Mesodermal cell (in vitro differentiated cells): ENCODE measurements at regions not wholly inside any gene's neighbourhood (a gene's known extent, or its start where the extent isn't known, plus 50 kb on each side); places are given as distances from the start of the nearest gene placed in this dataset.
A peak's percentile ranks its signal among the peaks of the same experiment; 100 is the strongest.

Experiments used
- H3K27ac ChIP-seq: 2 replicates; pipeline ENCODE4 v1.7.0; 2013; ENCODE audit warnings: mild to moderate bottlenecking, low read depth, low read length, moderate library complexity; ENCODE audit not compliant: severe bottlenecking
- H3K36me3 ChIP-seq: 2 replicates; pipeline ENCODE4 v1.7.1; 2013; ENCODE audit warnings: mild to moderate bottlenecking, low read length, moderate library complexity; ENCODE audit not compliant: control insufficient read depth, insufficient read depth
- H3K4me1 ChIP-seq: one replicate; pipeline ENCODE4 v1.7.1; 2013; ENCODE audit warnings: mild to moderate bottlenecking, low read length; ENCODE audit not compliant: insufficient read depth, control insufficient read depth, poor library complexity, severe bottlenecking
- H3K4me3 ChIP-seq: 2 replicates; pipeline ENCODE4 v1.7.0; 2013; ENCODE audit warnings: low read length, control low read depth, mild to moderate bottlenecking; ENCODE audit not compliant: insufficient read depth, poor library complexity, severe bottlenecking; ENCODE audit errors: extremely low read depth
- H3K9me3 ChIP-seq: 2 replicates; pipeline ENCODE4 v1.7.1; 2013; ENCODE audit warnings: mild to moderate bottlenecking, low read length, moderate library complexity; ENCODE audit not compliant: control insufficient read depth
- WGBS, 2 experiments: methylation state at CpG; one replicate each; pipeline ENCODE4 v1.1.5; 2013; ENCODE audit warnings: missing lambda C conversion rate in 2 of 2; ENCODE audit not compliant: insufficient coverage in 2 of 2; 5-methylcytosine and 5-hydroxymethylcytosine counted together

DNA sequence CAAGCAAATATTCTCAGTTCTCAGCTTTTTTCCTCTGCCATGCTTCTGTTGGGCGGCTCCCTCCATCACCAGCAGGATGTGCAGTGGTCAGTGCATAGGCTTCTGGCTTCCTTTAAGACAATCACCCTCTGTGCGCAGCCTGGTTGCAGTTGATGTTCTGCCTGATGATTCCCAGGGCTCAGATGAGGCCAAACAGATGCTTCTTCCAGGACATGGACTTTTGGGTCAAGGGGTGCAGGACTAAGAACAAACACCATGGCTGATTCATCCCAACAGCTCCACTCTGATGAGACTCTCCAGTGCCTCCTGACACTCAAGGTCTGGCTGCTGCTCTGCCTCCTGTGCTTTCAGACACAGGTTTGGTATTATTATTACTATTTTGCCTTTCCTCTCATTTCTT, 554.8 kb upstream of the CDH4 start:
- no peaks in the 10 kb centered on the region for H3K36me3 ChIP-seq
- WGBS, 2 experiments: 77 to 90% methylated on average over 2 of the region's 2 CpGs
- peaks cover 24% of the 10 kb centered on the region for H3K4me1 ChIP-seq
- H3K4me3 ChIP-seq: no peak overlapping the region
- H3K27ac ChIP-seq: peak overlapping the region; percentile 49
- no peaks in the 10 kb centered on the region for H3K9me3 ChIP-seq

DNA sequence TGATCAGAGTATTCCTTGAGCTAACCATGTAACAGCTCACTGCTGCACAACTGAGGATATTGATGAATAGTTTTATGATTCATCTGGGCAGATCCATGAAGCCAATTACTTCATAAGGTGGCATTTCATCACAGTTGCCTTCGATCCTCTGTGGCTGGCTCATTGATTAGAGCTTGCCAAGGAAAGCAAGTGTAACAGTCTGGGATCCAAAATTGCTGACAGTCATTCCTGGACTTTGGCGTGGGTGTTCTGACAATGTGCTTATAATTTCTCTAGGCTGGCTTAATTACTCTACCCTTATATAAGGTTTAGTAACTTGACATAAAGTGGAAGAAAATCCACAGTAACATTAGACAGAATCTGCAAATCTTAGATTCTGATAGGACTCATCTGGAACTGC, 551.3 kb upstream of the CDH4 start:
- Histone ChIP-seq H3K27ac (no peak overlapping the region), H3K4me3 (no peak overlapping the region), H3K9me3 (no peaks in the 10 kb centered on the region), H3K36me3 (no peaks in the 10 kb centered on the region), H3K4me1 (peaks cover 7% of the 10 kb centered on the region)
- 95 to 100% methylated on average over 1 to 2 of the region's 2 CpGs for WGBS, 2 experiments

DNA sequence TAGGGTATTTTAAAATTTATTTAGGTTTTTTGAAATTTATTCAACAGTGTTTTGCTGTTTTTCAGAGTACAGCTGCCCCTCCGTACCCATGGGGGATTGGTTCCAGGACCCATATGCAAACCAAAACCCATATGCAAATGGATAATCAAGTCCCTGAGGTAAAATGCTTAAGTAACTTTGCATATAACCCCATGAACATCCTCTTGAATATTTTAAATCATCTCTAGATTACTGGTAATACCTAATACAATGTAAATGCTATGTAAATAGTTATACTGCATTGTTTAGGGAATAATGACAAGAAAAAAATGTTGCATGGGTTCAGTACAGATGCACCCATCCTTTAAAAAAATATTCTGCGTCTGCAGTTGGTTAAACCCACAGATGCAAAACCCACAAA, 547.9 kb upstream of the CDH4 start:
- no peak overlapping the region for H3K4me3 ChIP-seq
- 100% methylated on average over 1 of the region's 2 CpGs; no CpG with 5 or more reads in 1 of the 2 experiments for WGBS, 2 experiments
- no peak overlapping the region for H3K27ac ChIP-seq
- no peaks in the 10 kb centered on the region for H3K9me3 ChIP-seq
- H3K36me3 ChIP-seq: no peaks in the 10 kb centered on the region
- H3K4me1 ChIP-seq: no peaks in the 10 kb centered on the region

DNA sequence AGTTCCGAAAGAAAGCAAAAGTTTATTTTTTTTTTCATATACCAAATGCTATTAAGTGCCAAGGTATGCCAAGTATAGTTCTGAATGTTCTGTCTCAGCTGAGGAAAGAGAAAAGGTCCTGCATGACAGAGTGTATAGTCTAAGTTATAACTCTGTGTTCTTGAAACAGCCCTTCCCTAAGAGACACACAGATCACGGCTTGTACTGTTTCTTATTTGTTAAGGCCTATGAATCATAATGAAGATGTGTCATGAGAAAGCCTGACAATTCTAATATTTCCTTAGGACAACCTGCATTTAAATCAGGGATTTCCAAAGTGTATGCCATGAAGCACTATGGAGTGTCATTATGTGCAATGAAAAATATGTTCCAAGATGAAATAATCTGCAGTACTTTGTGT, 538.7 kb upstream of the CDH4 start:
- H3K36me3 ChIP-seq: no peaks in the 10 kb centered on the region
- no peak overlapping the region for H3K4me3 ChIP-seq
- H3K9me3 ChIP-seq: no peaks in the 10 kb centered on the region
- H3K4me1 ChIP-seq: no peaks in the 10 kb centered on the region
- WGBS, 2 experiments: no CpG with 5 or more reads among the region's 2 CpGs
- no peak overlapping the region for H3K27ac ChIP-seq

DNA sequence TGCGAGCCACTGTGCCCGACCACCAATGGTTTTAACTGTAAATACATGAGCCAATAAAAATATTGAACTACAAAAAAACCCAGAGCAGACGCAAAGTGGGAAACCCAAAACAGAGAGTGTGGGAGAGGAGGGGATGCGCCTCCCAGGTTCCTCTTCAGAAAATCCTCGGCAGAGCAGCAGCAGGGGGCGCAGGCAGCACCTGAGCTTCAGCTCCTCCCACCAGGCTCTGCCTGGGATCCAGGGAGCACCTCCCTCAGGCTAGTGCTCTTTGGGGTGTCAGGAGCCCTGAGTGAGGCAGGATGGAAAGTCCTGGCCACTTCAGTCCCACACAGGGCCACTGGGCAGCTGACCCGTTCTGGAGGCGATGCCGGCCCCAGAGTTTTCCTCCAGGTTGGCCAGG, 536.9 kb upstream of the CDH4 start:
- no peaks in the 10 kb centered on the region for H3K36me3 ChIP-seq
- no peaks in the 10 kb centered on the region for H3K9me3 ChIP-seq
- WGBS, 2 experiments: 82 to 83% methylated on average over 3 to 5 of the region's 9 CpGs
- H3K27ac ChIP-seq: no peak overlapping the region
- H3K4me3 ChIP-seq: no peak overlapping the region
- H3K4me1 ChIP-seq: no peaks in the 10 kb centered on the region

GRCh38 chr20:60718743-60719480, 533.1 kb upstream of the CDH4 start:
- no peak overlapping the region for H3K27ac ChIP-seq
- no peaks in the 10 kb centered on the region for H3K36me3 ChIP-seq
- no peaks in the 10 kb centered on the region for H3K4me1 ChIP-seq
- H3K9me3 ChIP-seq: no peaks in the 10 kb centered on the region
- 73 to 79% methylated on average over 11 of the region's 11 CpGs for WGBS, 2 experiments
- no peak overlapping the region for H3K4me3 ChIP-seq

- 86 to 95% methylated on average over 3 to 4 of the region's 4 CpGs for WGBS, 2 experiments
- H3K36me3 ChIP-seq: no peaks in the 10 kb centered on the region
- no peaks in the 10 kb centered on the region for H3K4me1 ChIP-seq
- peaks cover 3% of the 10 kb centered on the region for H3K9me3 ChIP-seq
- no peak overlapping the region for H3K4me3 ChIP-seq
- no peak overlapping the region for H3K27ac ChIP-seq
Observed at GRCh38 chr20:60725311-60725906, 526.7 kb upstream of the CDH4 start.

DNA sequence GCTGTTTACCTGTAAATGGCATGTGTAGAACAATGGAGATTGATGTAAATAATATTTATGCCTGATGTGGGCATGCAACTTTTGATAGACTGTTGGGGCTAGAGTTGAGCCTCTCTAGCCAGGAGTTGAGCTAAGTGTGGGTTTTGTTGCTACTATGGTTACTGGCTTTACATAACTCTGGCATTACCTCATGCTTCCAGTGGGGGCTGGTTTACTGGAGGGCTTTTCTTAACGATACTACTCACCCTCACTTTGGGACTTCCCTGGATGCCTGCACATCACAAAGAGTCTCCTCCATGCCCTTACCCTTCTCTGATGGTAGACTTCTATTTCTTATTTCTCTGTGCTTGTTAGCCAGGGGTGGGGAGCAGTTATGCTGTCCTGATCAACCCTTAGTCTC, 524.6 kb upstream of the CDH4 start:
- H3K9me3 ChIP-seq: peaks cover 3% of the 10 kb centered on the region
- no peak overlapping the region for H3K27ac ChIP-seq
- H3K4me1 ChIP-seq: no peaks in the 10 kb centered on the region
- H3K4me3 ChIP-seq: no peak overlapping the region
- no peaks in the 10 kb centered on the region for H3K36me3 ChIP-seq
- no CpG with 5 or more reads among the region's 1 CpG for WGBS, 2 experiments

GRCh38 chr20:60728705-60729104, 523.4 kb upstream of the CDH4 start:
- no peaks in the 10 kb centered on the region for H3K4me1 ChIP-seq
- 58 to 61% methylated on average over 3 to 4 of the region's 4 CpGs for WGBS, 2 experiments
- no peaks in the 10 kb centered on the region for H3K36me3 ChIP-seq
- no peak overlapping the region for H3K27ac ChIP-seq
- no peak overlapping the region for H3K4me3 ChIP-seq
- H3K9me3 ChIP-seq: peaks cover 3% of the 10 kb centered on the region

GRCh38 chr20:60729135-60729900, 522.7 kb upstream of the CDH4 start:
- H3K27ac ChIP-seq: no peak overlapping the region
- 48 to 87% methylated on average over 4 to 5 of the region's 7 CpGs for WGBS, 2 experiments
- H3K4me1 ChIP-seq: peaks cover 4% of the 10 kb centered on the region
- no peak overlapping the region for H3K4me3 ChIP-seq
- H3K36me3 ChIP-seq: no peaks in the 10 kb centered on the region
- H3K9me3 ChIP-seq: peaks cover 3% of the 10 kb centered on the region

GRCh38 chr20:60732322-60732721, 519.7 kb upstream of the CDH4 start:
- no CpG with 5 or more reads among the region's 3 CpGs for WGBS, 2 experiments
- Histone ChIP-seq H3K4me1 (peaks cover 4% of the 10 kb centered on the region), H3K4me3 (no peak overlapping the region), H3K36me3 (no peaks in the 10 kb centered on the region), H3K9me3 (peaks cover 3% of the 10 kb centered on the region), H3K27ac (no peak overlapping the region)
